ENCODE measurements at regions not wholly inside any gene's neighbourhood (a gene's known extent, or its start where the extent isn't known, plus 50 kb on each side); places are given as distances from the start of the nearest gene placed in this dataset.
A peak's percentile ranks its signal among the peaks of the same experiment; 100 is the strongest.
"Not testable (repeated sequence)": the region's sequence is repeated elsewhere in the genome, so short reads cannot be mapped to it uniquely, and the experiment has no call there.

DNA sequence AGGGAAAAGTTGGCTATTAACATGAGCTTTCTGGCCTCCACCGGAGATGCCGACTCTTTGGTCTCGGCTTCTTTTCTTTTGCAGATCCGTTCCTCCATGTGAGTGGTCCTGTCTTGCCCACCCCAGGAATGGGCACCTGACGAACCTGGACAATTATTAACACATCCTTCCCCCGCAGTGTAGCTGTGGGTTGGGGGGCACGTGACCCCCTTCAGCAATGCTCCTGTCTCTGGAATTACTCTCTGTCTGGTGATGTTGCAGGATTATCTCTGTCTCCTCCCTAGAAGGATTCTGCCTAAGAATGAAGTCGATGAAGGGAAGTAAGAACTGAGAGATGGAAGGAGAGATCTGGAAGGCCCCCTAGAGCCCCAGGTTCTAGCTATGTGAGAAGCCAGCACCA lies 115.2 kb upstream of the NPAS2 start:
- DNase-seq = no peak

- no peak for DNase-seq
Observed at GRCh38 chr2:100707016-100707947, 112.7 kb upstream of the NPAS2 start.

DNA sequence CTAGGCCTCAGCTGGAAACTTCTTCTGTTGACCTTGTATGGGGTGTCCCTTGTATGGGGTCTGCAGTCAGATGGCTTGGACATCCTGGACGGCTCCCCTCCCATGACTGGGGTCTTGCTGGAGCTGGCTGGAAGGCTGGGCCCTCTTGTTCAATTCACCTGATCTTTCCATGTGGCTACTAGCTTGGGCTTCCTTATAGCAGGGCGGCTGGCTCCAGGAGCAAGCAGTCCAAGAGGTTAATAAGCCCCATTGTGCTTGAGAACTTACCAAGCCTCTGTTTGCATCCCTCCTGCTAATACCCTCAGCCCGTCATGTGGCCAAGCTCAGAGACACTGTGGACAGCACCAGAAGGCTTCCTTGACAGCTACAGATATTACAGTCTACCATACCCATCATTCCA lies 111.6 kb upstream of the NPAS2 start:
- no peak for DNase-seq

GRCh38 chr2:100713106-100713505 lies 106.8 kb upstream of the NPAS2 start:
- DNase-seq = no peak

GRCh38 chr2:100714396-100715010 lies 105.4 kb upstream of the NPAS2 start:
- not testable (repeated sequence) for DNase-seq

DNA sequence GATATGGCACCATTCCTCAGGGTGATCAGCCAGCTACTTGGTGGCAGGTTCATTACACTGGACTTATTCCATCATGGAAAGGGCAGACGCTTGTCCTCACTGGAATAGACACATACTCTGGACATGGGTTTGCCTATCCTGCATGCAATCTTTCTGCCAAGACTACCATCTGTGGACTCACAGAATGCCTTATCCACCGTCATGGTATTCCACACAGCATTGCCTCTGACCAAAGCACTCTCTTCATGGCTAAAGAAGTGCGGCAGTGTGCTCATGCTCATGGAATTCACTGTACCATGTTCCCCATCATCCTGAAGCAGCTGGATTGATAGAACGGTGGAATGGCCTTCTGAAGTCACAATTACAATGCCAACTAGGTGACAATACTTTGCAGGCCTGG lies 104.1 kb upstream of the NPAS2 start:
- not testable (repeated sequence) for DNase-seq

DNA sequence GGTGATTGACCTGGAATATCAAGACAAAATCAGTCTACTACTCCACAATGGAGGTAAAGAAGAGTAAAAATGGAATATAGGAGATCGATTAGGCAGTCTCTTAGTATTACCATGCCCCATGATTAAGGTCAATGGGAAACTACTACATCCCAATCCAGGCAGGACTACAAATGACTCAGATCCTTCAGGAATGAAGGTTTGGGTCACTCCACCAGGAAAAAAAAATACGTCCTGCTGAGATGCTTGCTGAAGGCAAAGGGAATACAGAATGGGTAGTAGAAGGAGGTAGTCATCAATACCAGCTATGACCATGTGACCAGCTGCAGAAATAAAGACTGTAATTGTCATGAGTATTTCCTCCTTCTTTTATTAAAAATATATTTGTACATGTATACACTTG lies 103.4 kb upstream of the NPAS2 start:
- DNase-seq = no peak

DNA sequence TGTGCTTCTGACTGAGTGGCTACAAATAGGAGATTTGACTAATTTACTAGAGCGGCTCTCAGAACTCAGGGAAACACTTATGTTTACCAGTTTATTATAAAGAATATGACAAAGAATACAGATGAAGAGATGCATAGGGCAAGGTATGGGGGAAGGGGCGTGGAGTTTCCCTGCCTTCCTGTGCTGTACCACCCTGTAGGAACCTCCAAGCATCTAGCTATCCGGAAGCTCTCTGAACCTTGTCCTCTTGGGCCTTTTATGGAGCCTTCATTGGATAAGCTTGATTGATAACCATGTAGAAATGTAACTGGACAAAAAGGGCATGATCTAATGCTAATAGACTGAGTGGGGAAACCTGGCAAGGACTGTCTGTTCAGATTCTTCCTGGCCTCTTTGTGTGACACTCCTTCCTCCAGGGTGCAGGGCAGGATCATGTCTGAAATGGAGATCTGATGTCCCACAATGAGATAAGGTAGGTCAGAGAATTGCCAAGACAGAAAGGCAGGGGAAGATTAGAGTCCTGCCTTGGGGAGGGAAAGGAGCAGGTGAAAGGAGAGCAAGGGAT lies 101.8 kb upstream of the NPAS2 start:
- no peak for DNase-seq

- DNase-seq = no peak
Observed at GRCh38 chr2:100720445-100720844, 99.5 kb upstream of the NPAS2 start.

DNA sequence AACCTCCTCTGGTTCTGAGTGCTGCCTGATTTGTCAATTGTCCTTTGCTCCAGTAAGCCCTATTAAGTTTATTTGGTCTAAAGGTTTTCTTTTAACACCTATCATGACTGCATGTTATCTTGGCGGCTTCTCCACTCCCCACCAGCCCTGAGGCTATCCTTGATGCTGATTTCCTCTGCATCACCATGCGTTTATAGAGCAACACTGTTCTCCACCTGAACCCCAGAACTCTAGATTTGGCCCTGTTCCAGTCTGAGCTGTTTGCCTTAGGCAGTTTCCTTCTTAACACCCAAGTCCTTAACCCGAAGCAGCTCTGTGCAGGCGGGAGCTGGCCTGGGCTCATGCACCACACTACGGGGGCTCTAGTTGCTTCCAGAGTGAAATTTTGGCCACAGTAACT lies 98.2 kb upstream of the NPAS2 start:
- DNase-seq = no peak

GRCh38 chr2:100722125-100722524 lies 97.8 kb upstream of the NPAS2 start:
- DNase-seq = no peak

- DNase-seq = no peak
Observed at GRCh38 chr2:100726866-100727265, 93.1 kb upstream of the NPAS2 start.

DNA sequence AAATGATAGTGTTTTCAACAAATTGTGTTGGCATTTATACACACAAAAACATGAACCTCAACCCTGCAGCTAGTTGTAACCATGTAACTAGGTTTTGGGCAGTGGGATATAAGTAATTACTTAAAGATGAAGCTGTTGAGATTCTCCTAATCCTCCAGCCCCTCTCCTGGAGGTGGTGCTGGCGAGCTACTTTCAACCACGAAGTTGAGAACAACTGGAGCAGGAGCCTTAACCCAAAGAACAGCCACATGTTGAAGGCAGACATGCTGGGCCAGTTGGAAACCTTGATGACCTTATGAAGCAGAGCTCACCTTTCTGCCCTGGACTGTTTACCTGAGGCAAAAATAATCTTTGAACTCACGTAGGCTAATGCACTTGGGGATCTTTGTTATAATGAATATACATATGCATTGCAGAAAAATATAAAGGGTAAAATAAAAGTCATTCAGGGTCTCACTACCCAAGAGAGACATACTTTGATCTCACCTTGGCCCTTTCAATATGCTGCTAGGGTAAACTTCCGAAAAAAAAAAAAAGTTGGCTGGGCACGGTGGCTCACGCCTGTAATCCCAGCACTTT lies 89.6 kb upstream of the NPAS2 start:
- DNase-seq = peak; percentile 23

- no peak for DNase-seq
Observed at GRCh38 chr2:100731535-100731981, 88.4 kb upstream of the NPAS2 start.

DNA sequence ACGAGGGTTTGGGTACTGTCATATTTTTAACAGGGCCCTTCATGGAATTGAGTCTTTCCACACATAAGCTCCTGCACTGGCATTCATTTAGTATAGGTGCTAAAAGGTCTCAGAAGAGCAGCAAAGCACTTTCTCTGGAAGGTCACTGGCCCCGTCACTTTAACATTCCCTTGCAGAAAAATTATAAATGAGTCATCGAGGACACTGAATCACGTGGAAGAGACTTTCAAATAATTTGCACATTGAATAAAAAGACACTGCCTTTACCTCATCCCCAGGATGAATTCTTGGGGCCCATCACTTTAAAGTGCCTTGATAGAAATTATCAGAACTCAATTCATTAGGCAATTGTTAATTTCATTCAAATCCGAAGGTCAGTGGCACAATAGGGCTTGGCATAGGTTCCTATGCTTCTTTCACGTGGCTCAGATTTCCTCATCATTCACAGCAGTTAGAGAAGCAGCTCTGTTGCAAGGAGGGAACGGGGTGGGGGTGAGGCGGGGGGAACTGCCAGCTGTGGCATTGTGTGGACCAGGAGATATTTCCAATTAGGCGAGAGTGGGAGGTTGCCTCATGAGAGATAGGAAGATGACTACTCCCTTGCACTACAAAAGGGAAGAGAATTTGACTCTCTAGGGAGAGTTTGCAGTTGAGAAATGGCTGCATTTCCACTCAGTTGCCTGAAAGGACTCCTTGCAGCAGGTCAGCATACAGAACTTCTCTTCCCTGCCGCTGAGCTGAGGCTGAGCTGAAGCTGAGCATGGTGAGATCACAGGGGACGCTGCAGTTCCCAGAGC lies 86.3 kb upstream of the NPAS2 start:
- no peak for DNase-seq

DNA sequence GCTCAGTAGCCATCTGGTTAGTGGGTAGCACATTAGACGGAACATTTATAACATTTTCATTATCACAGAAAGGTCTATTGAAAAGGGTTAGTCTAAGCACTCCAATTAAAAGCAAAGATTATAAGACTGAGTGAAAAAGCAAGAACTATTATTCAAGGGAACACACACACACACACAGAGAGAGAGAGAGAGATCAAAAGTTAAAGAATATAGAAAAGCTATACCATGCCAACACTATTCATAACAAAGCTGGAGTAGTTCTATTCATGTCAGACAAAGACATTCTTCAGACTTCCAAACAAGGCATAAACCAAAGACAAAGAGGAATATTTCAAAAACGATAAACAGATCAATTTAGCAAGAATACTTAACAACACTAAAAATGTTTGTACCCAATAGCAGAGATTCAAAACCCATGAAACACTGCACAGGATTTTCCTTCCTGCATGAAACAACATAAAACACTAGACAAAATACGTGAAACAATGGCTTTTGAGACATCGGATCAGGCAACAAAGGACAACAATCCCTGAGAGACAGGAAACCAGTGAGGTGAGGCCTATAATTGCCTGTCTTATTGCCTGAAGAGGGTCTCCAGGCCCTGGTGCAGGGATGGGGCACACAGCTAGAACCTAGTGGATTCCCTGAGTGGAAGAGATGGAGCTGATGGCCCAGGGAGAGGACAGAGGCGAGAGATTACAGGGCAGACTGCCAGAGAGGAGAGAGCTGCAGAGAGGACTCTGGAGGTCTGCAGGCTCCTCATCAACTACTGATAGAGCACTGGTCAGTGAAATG lies 83.6 kb upstream of the NPAS2 start:
- no peak for DNase-seq

- DNase-seq = no peak
Observed at GRCh38 chr2:100739735-100740432, 80.1 kb upstream of the NPAS2 start.

- DNase-seq = no peak
Observed at GRCh38 chr2:100741880-100742276, 78.1 kb upstream of the NPAS2 start.

- DNase-seq = no peak
Observed at GRCh38 chr2:100742277-100743254, 77.4 kb upstream of the NPAS2 start.

DNA sequence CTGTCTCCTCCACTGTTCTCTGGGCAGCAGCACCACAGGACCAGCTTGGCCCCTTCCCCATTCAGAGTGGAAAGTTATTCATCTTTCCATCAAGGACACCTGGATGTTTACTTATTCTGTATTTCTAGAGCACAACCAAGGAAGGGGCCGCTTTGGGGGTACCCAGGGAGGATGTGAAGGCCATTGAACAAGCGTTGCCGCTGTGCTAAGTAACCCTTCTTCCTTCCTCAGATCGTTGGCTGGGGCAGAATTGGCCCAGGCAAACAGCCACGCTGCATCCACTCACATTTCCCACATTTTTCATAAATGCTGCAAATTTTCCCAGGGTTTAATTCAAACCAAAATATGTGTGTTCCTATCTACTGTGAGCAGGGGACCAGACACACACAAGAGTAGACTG lies 76.2 kb upstream of the NPAS2 start:
- no peak for DNase-seq

Measured in NK-92 treated with Interleukin-12 subunit alpha and Interleukin-12 subunit beta, amount 100 ng/mL, for 24 hours (cell line).